IMR-90 (cell line): ENCODE measurements at regions not wholly inside any gene's neighbourhood (a gene's known extent, or its start where the extent isn't known, plus 50 kb on each side); places are given as distances from the start of the nearest gene placed in this dataset.

ENCODE experiments used
- ATAC-seq: fragments of 200-7000 bp; cut with Tn5 transposase; 2 replicates; pipeline ENCODE4 v1.9.1; 2020; ENCODE audit warnings: low read depth, mild to moderate bottlenecking, moderate library complexity
- BruUV-seq: library from RNA; stranded (reverse); fragments of 400-500 nt; replicated peaks from 2 replicates; lab custom pipeline; 2021; lab: Mats Ljungman, UMichigan
- CTCF ChIA-PET: fragments of 300-600 bp; formaldehyde crosslinking; extraction: SDS; loops from one replicate; lab custom pipeline; 2021; ENCODE audit warnings: antibody characterized with exemption; lab: Yijun Ruan, JAX
- POLR2A ChIA-PET: fragments of 300-600 bp; sonication (Branson Sonifier 250); formaldehyde crosslinking; loops from one replicate; lab custom pipeline; 2022; ENCODE audit warnings: antibody characterized with exemption; ENCODE audit not compliant: unreplicated experiment; lab: Charles Lee
- DNase-seq: peaks from one replicate; pipeline ENCODE4 v3.0.0; 2013
- H2AFZ ChIP-seq: replicated peaks from 2 replicates; pipeline ENCODE3; 2013; ENCODE audit warnings: low read length, mild to moderate bottlenecking; ENCODE audit not compliant: poor library complexity
- H2AK5ac ChIP-seq: 2 replicates; pipeline ENCODE4 v1.6.1; 2013; ENCODE audit warnings: low read depth, low read length, inconsistent platforms
- H2AK9ac ChIP-seq: replicated peaks from 2 replicates; pipeline ENCODE3; 2013; ENCODE audit warnings: mild to moderate bottlenecking, low read depth, low read length, moderate library complexity; ENCODE audit not compliant: poor library complexity
- H2BK120ac ChIP-seq: 2 replicates; pipeline ENCODE4 v1.6.1; 2013; ENCODE audit warnings: low read depth, low read length, inconsistent platforms
- H2BK15ac ChIP-seq: 3 replicates; pipeline ENCODE4 v1.6.1; 2013; ENCODE audit warnings: low read depth, low read length, inconsistent platforms
- H2BK20ac ChIP-seq: 2 replicates; pipeline ENCODE4 v1.6.1; 2013; ENCODE audit warnings: low read depth, mild to moderate bottlenecking, inconsistent platforms, low read length, moderate library complexity
- H2BK5ac ChIP-seq: 2 replicates; pipeline ENCODE4 v1.6.1; 2013; ENCODE audit warnings: mild to moderate bottlenecking, low read depth, low read length, inconsistent platforms; ENCODE audit not compliant: poor library complexity, severe bottlenecking
- H3K14ac ChIP-seq: replicated peaks from 2 replicates; pipeline ENCODE4 v1.6.1; 2013; ENCODE audit warnings: low read depth, low read length, inconsistent platforms
- H3K18ac ChIP-seq: 2 replicates; pipeline ENCODE4 v1.6.1; 2013; ENCODE audit warnings: low read depth, low read length, control low read depth
- H3K23ac ChIP-seq: 2 replicates; pipeline ENCODE4 v1.6.1; 2013; ENCODE audit warnings: low read depth, low read length, inconsistent platforms
- H3K27ac ChIP-seq: 2 replicates; pipeline ENCODE4 v1.5.1; 2013; ENCODE audit warnings: mild to moderate bottlenecking, control low read depth, low read length; ENCODE audit not compliant: insufficient read depth
- H3K27me3 ChIP-seq: 2 replicates; pipeline ENCODE4 v1.6.1; 2013; ENCODE audit warnings: low read length; ENCODE audit not compliant: control insufficient read depth, insufficient read depth
- H3K36me3 ChIP-seq: 2 replicates; pipeline ENCODE4 v1.6.1; 2013; ENCODE audit warnings: low read length, mixed read lengths; ENCODE audit not compliant: control insufficient read depth, insufficient read depth
- H3K4ac ChIP-seq: 2 replicates; pipeline ENCODE4 v1.6.1; 2013; ENCODE audit warnings: low read depth, low read length, inconsistent platforms
- H3K4me1 ChIP-seq: 2 replicates; pipeline ENCODE4 v1.6.1; 2013; ENCODE audit warnings: low read length, mixed read lengths; ENCODE audit not compliant: control insufficient read depth, insufficient read depth
- H3K4me2 ChIP-seq: 2 replicates; pipeline ENCODE4 v1.6.1; 2013; ENCODE audit warnings: low read depth, mild to moderate bottlenecking, control low read depth, low read length, moderate library complexity
- H3K4me3 ChIP-seq: 2 replicates; pipeline ENCODE4 v1.5.1; 2013; ENCODE audit warnings: low read depth, mild to moderate bottlenecking, control low read depth, low read length, moderate library complexity; ENCODE audit not compliant: insufficient read depth
- H3K56ac ChIP-seq: 2 replicates; pipeline ENCODE4 v1.6.1; 2013; ENCODE audit warnings: low read length, inconsistent platforms; ENCODE audit not compliant: insufficient read depth; ENCODE audit errors: extremely low read depth
- H3K79me1 ChIP-seq, 2 experiments: 2 replicates each; pipeline ENCODE4 v1.6.1; 2013; ENCODE audit warnings: low read length in 2 of 2, inconsistent platforms in 1 of 2, low read depth in 1 of 2
- H3K9ac ChIP-seq: 2 replicates; pipeline ENCODE4 v1.6.1; 2013; ENCODE audit warnings: low read depth, low read length, control low read depth
- H3K9me1 ChIP-seq: 2 replicates; pipeline ENCODE4 v1.6.1; 2013; ENCODE audit warnings: low read length, inconsistent platforms; ENCODE audit not compliant: insufficient read depth
- H3K9me3 ChIP-seq: 2 replicates; pipeline ENCODE4 v1.6.1; 2013; ENCODE audit warnings: low read length; ENCODE audit not compliant: control insufficient read depth, insufficient read depth
- H4K20me1 ChIP-seq: 2 replicates; pipeline ENCODE4 v1.6.1; 2013; ENCODE audit warnings: low read length, inconsistent platforms; ENCODE audit not compliant: insufficient read depth
- H4K5ac ChIP-seq: 2 replicates; pipeline ENCODE4 v1.6.1; 2013; ENCODE audit warnings: mild to moderate bottlenecking, low read depth, low read length, control low read depth
- H4K8ac ChIP-seq, 2 experiments: 2 replicates each; pipeline ENCODE4 v1.6.1; 2013; ENCODE audit warnings: low read depth in 2 of 2, low read length in 2 of 2, control low read depth in 1 of 2, inconsistent platforms in 1 of 2
- H4K91ac ChIP-seq: 2 replicates; pipeline ENCODE4 v1.6.1; 2013; ENCODE audit warnings: low read depth, low read length, inconsistent platforms; ENCODE audit not compliant: insufficient read depth
- BHLHE40 ChIP-seq: fragments of 150-350 bp; IDR thresholded peaks from 2 replicates; pipeline ENCODE4 v1.6.1; 2016; ENCODE audit warnings: mild to moderate bottlenecking, low read depth, low read length
- CEBPB ChIP-seq: IDR thresholded peaks from 2 replicates; pipeline ENCODE4 v1.6.1; 2012; ENCODE audit warnings: low read depth, low read length, improper control_type of control experiment
- CHD1 ChIP-seq: IDR thresholded peaks from 2 replicates; pipeline ENCODE4 v1.6.1; 2012; ENCODE audit warnings: low read depth, low read length, improper control_type of control experiment
- ELK1 ChIP-seq: fragments of 150-350 bp; IDR thresholded peaks from 2 replicates; pipeline ENCODE4 v1.6.1; 2016; ENCODE audit warnings: low read depth, mild to moderate bottlenecking, low read length, moderate library complexity, borderline replicate concordance
- FOS ChIP-seq: fragments of 150-350 bp; IDR thresholded peaks from 2 replicates; pipeline ENCODE4 v1.6.1; 2016; ENCODE audit warnings: low read depth, low read length
- MAFK ChIP-seq: IDR thresholded peaks from 2 replicates; pipeline ENCODE4 v1.6.1; 2012; ENCODE audit warnings: low read depth, low read length, improper control_type of control experiment
- MAZ ChIP-seq: IDR thresholded peaks from 2 replicates; pipeline ENCODE4 v1.6.1; 2012; ENCODE audit warnings: low read depth, mild to moderate bottlenecking, low read length, improper control_type of control experiment, moderate library complexity, borderline replicate concordance
- MXI1 ChIP-seq: IDR thresholded peaks from 2 replicates; pipeline ENCODE4 v1.6.1; 2012; ENCODE audit warnings: low read depth, mild to moderate bottlenecking, low read length, moderate library complexity, borderline replicate concordance
- NFE2L2 ChIP-seq: fragments of 150-350 bp; IDR thresholded peaks from 2 replicates; pipeline ENCODE4 v1.6.1; 2016; ENCODE audit warnings: low read depth, mild to moderate bottlenecking, low read length
- POLR2A ChIP-seq: IDR thresholded peaks from 2 replicates; pipeline ENCODE4 v1.6.1; 2012; ENCODE audit warnings: mild to moderate bottlenecking, low read depth, low read length
- RAD21 ChIP-seq: IDR thresholded peaks from 2 replicates; pipeline ENCODE4 v1.6.1; 2012; ENCODE audit warnings: low read length, improper control_type of control experiment
- RCOR1 ChIP-seq: IDR thresholded peaks from 2 replicates; pipeline ENCODE4 v1.6.1; 2012; ENCODE audit warnings: mild to moderate bottlenecking, low read length, improper control_type of control experiment; ENCODE audit not compliant: insufficient replicate concordance
- RFX5 ChIP-seq: IDR thresholded peaks from 2 replicates; pipeline ENCODE4 v1.8.0; 2012; ENCODE audit warnings: low read depth, mild to moderate bottlenecking, low read length, moderate library complexity
- SMC3 ChIP-seq: fragments of 150-350 bp; IDR thresholded peaks from 2 replicates; pipeline ENCODE4 v1.6.1; 2016; ENCODE audit warnings: low read depth, mild to moderate bottlenecking, antibody characterized with exemption, low read length, moderate library complexity
- WGBS, 2 experiments: methylation state at CpG; one replicate each; pipeline versions ENCODE4 v1.1.5 to v1.1.7; 2013; ENCODE audit warnings: missing lambda C conversion rate in 2 of 2; ENCODE audit not compliant: insufficient read length in 1 of 2; ENCODE audit errors: extremely low coverage in 2 of 2; 5-methylcytosine and 5-hydroxymethylcytosine counted together
- dilution Hi-C: fragments of 300-500 bp; cut with HindIII; formaldehyde crosslinking; loops from one replicate; pipeline ENCODE4 v1.14.3; 2018; ENCODE audit warnings: low sequenced_read_pairs; ENCODE audit not compliant: unreplicated experiment
- in situ Hi-C: fragments of 300-500 bp; cut with MboI; formaldehyde crosslinking; loops from 3 replicates; pipeline ENCODE4 v1.14.3; 2019; ENCODE audit warnings: low sequenced_read_pairs, inconsistent platforms, mixed read lengths
- intact Hi-C: fragments of 100-400 bp; cut with micrococcal nuclease; formaldehyde crosslinking; loops from 2 replicates; pipeline ENCODE4 v1.10.0; 2022
- TF ChIP-seq, protein P1 (sequence below): conservative IDR thresholded peaks from 2 replicates; pipeline ENCODE4 v1.5.1; 2012; ENCODE audit warnings: mild to moderate bottlenecking, low read depth, low read length, improper control_type of control experiment
- TF ChIP-seq, protein P2 (sequence below): fragments of 150-350 bp; IDR thresholded peaks from 2 replicates; pipeline ENCODE4 v1.6.1; 2017; ENCODE audit warnings: mild to moderate bottlenecking, antibody characterized with exemption, low read length, low read depth

GRCh38 chr5:2488593-2488992 lies 262.9 kb downstream of the IRX2 start:
- no peak overlapping the region for H2AFZ ChIP-seq
- in situ Hi-C loops = no loop called here
- TF ChIP-seq BHLHE40 = no peak
- no peak for TF ChIP-seq RFX5
- no peak for TF ChIP-seq CHD1
- TF ChIP-seq, protein P1, sequence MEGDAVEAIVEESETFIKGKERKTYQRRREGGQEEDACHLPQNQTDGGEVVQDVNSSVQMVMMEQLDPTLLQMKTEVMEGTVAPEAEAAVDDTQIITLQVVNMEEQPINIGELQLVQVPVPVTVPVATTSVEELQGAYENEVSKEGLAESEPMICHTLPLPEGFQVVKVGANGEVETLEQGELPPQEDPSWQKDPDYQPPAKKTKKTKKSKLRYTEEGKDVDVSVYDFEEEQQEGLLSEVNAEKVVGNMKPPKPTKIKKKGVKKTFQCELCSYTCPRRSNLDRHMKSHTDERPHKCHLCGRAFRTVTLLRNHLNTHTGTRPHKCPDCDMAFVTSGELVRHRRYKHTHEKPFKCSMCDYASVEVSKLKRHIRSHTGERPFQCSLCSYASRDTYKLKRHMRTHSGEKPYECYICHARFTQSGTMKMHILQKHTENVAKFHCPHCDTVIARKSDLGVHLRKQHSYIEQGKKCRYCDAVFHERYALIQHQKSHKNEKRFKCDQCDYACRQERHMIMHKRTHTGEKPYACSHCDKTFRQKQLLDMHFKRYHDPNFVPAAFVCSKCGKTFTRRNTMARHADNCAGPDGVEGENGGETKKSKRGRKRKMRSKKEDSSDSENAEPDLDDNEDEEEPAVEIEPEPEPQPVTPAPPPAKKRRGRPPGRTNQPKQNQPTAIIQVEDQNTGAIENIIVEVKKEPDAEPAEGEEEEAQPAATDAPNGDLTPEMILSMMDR = no peak
- no peak for TF ChIP-seq RCOR1
- TF ChIP-seq SMC3 = no peak
- TF ChIP-seq CEBPB = no peak
- TF ChIP-seq POLR2A = no peak
- no peak for TF ChIP-seq FOS
- TF ChIP-seq MAFK = no peak
- no peak for TF ChIP-seq RAD21
- TF ChIP-seq MAZ = no peak
- TF ChIP-seq NFE2L2 = no peak
- no peak for TF ChIP-seq ELK1
- TF ChIP-seq MXI1 = no peak
- TF ChIP-seq, protein P2, sequence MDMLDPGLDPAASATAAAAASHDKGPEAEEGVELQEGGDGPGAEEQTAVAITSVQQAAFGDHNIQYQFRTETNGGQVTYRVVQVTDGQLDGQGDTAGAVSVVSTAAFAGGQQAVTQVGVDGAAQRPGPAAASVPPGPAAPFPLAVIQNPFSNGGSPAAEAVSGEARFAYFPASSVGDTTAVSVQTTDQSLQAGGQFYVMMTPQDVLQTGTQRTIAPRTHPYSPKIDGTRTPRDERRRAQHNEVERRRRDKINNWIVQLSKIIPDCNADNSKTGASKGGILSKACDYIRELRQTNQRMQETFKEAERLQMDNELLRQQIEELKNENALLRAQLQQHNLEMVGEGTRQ = no peak
- no peak overlapping the region for H3K4me3 ChIP-seq
- dilution Hi-C loops = no loop called here
- CTCF ChIA-PET = no interaction called here
- DNase-seq = no peak
- no peak overlapping the region for H3K56ac ChIP-seq
- no peak overlapping the region for H2AK9ac ChIP-seq
- no peak overlapping the region for H3K18ac ChIP-seq
- no peak overlapping the region for H2BK20ac ChIP-seq
- no peaks in the 10 kb centered on the region for H3K9me1 ChIP-seq
- no peak overlapping the region for H3K4me2 ChIP-seq
- H4K91ac ChIP-seq = no peak overlapping the region
- H3K4me1 ChIP-seq = no peaks in the 10 kb centered on the region
- 0% methylated on average over 1 of the region's 9 CpGs; no CpG with 5 or more reads in 1 of the 2 experiments for WGBS, 2 experiments
- H3K4ac ChIP-seq = no peak overlapping the region
- H4K5ac ChIP-seq = no peak overlapping the region
- H2BK120ac ChIP-seq = no peak overlapping the region
- ATAC-seq = no peak
- H3K27me3 ChIP-seq = no peaks in the 10 kb centered on the region
- no peak overlapping the region for H3K9ac ChIP-seq
- intact Hi-C loops = no loop called here
- no peak overlapping the region for H3K23ac ChIP-seq
- H2BK5ac ChIP-seq = no peak overlapping the region
- H3K14ac ChIP-seq = no peak overlapping the region
- H4K8ac ChIP-seq = no peak overlapping the region
- BruUV-seq = no TSS peak
- POLR2A ChIA-PET = no interaction called here
- H3K27ac ChIP-seq = no peak overlapping the region
- H3K9me3 ChIP-seq = peaks cover 25% of the 10 kb centered on the region
- H4K20me1 ChIP-seq = no peaks in the 10 kb centered on the region
- no peaks in the 10 kb centered on the region for H3K36me3 ChIP-seq
- no peak overlapping the region for H2AK5ac ChIP-seq
- no peak overlapping the region for H2BK15ac ChIP-seq
- no peaks in the 10 kb centered on the region for H3K79me1 ChIP-seq
